A673 (cell line): ENCODE measurements at regions not wholly inside any gene's neighbourhood (a gene's known extent, or its start where the extent isn't known, plus 50 kb on each side); places are given as distances from the start of the nearest gene placed in this dataset.

Experiments
- EZH2 ChIP-seq: fragments of 200-600 bp; sonication (generic); IDR thresholded peaks from 2 replicates; pipeline ENCODE4 v1.6.1; 2017; ENCODE audit warnings: borderline replicate concordance, low read depth, mild to moderate bottlenecking, mixed read lengths, antibody characterized with exemption, low read length; ENCODE audit not compliant: poor library complexity, severe bottlenecking
- TF ChIP-seq, protein P1 (sequence below): fragments of 300-800, 200-600 bp; sonication (generic); conservative IDR thresholded peaks from 2 replicates; pipeline ENCODE4 v1.5.1; 2017; ENCODE audit warnings: low read depth, mild to moderate bottlenecking, antibody characterized with exemption, low read length, moderate library complexity, mixed read lengths

- TF ChIP-seq, protein P1, sequence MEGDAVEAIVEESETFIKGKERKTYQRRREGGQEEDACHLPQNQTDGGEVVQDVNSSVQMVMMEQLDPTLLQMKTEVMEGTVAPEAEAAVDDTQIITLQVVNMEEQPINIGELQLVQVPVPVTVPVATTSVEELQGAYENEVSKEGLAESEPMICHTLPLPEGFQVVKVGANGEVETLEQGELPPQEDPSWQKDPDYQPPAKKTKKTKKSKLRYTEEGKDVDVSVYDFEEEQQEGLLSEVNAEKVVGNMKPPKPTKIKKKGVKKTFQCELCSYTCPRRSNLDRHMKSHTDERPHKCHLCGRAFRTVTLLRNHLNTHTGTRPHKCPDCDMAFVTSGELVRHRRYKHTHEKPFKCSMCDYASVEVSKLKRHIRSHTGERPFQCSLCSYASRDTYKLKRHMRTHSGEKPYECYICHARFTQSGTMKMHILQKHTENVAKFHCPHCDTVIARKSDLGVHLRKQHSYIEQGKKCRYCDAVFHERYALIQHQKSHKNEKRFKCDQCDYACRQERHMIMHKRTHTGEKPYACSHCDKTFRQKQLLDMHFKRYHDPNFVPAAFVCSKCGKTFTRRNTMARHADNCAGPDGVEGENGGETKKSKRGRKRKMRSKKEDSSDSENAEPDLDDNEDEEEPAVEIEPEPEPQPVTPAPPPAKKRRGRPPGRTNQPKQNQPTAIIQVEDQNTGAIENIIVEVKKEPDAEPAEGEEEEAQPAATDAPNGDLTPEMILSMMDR: no peak
- TF ChIP-seq EZH2: no peak
Observed at GRCh38 chr18:24584813-24585212, 124.4 kb downstream of the HRH4 start.
